ENCODE measurements at regions not wholly inside any gene's neighbourhood (a gene's known extent, or its start where the extent isn't known, plus 50 kb on each side); places are given as distances from the start of the nearest gene placed in this dataset.
A peak's percentile ranks its signal among the peaks of the same experiment; 100 is the strongest.

DNA sequence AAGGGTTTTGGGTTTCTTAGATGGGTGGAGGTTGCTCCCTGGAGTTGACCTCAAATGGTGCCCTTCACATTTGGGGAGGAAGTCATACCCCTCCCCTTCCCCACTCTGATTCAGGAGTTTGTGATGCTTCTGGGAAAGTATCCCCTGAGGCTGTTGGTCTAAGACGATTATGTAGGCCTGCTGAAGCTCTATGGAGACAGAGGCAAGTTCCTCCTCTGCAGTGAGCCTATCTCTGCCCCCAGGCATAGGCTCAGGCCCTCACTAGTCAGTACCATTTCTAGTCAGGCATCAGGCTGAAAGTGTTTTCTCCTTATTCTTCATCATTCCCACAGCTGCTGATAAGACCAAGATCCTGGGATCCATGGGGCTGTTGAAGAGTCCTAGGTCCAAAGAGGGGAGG is 271.6 kb upstream of the NUDT12 start:
- in situ Hi-C loops (cut with MboI; ENCODE audit: low pct_unique_long_range_greater_than_20kb, low sequenced_read_pairs, unreplicated experiment), result no loop called here

DNA sequence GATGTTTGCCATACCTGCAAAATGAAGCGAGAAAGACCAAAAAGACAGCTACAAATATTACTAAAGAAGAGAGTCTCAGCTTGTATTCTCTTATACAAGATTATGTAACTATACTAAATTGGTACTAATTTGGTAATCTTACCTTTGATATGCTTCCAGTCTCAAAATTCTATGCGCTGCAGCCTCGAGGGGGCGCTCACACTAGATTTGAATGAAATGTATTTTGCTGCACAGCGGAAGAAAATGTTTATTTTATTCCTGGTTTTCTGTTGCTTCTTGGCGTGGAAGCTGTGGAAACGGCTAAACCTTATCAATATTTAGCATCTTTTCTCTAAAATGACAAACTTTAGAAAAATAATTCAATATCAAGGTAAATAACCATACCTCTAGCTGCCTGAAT is 267.0 kb upstream of the NUDT12 start:
- in situ Hi-C loops (cut with MboI; ENCODE audit: low pct_unique_long_range_greater_than_20kb, low sequenced_read_pairs, unreplicated experiment), result no loop called here
- TF ChIP-seq CTCF (IDR thresholded peaks at IDR 0.05; ENCODE audit: extremely low read depth, insufficient read depth, missing control alignments), result peak; percentile 59
- DNase-seq (ENCODE audit: low spot score), result peak; percentile 14

More for the DNA sequence above, 271.6 kb upstream of the NUDT12 start:
- DNase-seq (ENCODE audit: low spot score), result no peak
- TF ChIP-seq CTCF (IDR thresholded peaks at IDR 0.05; ENCODE audit: extremely low read depth, insufficient read depth, missing control alignments), result no peak

DNA sequence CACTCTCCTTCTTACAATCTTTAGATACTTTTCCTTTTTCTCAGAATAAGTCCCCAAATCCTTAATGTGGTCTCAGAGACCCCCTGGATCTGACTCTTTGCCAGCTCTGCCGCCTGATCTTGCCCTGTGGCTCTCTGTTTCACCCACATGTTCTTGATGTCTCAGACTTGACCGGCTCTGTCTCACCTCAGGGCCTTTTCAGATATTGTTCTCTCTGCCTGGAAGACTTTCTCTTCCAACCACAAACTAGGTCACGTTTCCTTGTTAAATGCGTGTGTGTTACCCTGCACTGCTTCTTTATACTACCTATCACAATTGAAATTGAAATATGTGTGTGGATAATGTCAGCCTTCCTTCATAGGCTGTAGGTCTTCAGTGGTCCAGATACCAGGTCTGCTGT is 265.4 kb upstream of the NUDT12 start:
- no peak for DNase-seq (ENCODE audit: low spot score)
- no peak for TF ChIP-seq CTCF (IDR thresholded peaks at IDR 0.05; ENCODE audit: extremely low read depth, insufficient read depth, missing control alignments)
- in situ Hi-C loops (cut with MboI; ENCODE audit: low pct_unique_long_range_greater_than_20kb, low sequenced_read_pairs, unreplicated experiment), result no loop called here

DNA sequence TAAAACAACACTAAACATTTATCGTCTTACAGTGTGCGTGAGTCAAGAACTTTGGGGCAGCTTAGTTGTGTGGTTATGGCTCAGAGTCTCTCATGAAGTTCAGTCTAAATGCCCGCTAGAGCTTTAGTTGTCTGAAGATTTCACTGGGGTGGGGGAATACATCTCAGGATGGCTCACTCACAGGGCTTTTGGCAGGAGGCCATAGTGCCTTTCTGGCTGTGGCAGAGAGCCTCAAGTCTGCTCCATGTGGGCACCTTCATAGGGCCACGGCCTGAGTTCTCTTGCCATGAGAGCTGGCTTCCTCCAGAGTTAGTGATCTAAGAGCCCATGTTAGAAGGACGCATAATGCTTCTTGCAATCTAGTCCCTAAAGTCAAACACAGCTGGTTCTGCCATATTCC is 258.8 kb upstream of the NUDT12 start:
- in situ Hi-C loops (cut with MboI; ENCODE audit: low pct_unique_long_range_greater_than_20kb, low sequenced_read_pairs, unreplicated experiment), result loop anchor here (25.0 kb wide), 1 partner anchor 366 kb away; no protein-coding TSS in a partner anchor
- no peak for TF ChIP-seq CTCF (IDR thresholded peaks at IDR 0.05; ENCODE audit: extremely low read depth, insufficient read depth, missing control alignments)
- no peak for DNase-seq (ENCODE audit: low spot score)

DNA sequence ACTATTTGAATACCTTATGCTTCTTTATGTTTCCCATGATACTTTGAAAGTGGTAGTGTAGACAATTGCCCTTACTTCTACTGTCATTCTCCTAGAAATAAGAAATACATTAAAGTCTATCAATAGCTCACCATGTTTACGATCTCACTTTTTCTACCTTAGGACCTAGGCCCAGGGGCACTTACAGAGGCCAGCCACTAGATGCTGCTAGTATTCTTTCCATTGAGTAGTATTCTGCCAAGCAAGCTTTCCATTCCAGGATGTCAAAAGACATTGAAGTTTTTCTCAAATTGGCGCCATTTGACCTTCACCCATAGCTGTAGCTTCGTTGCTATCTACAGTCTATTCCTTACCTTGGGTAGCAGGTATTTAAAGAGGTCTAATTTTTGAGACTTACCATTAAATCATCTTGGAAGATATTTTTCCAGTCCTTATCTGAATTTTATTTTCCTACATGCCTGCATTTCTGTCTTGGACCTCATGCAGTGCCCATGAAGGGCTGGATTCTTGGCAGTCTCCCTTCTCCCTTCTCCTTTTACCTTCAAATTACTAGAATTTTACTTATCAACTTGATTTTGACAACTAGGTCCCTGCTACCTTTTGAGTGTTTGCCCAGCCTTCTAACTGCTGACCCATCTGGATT is 246.0 kb upstream of the NUDT12 start:
- peak; percentile 58 for DNase-seq (ENCODE audit: low spot score)

DNA sequence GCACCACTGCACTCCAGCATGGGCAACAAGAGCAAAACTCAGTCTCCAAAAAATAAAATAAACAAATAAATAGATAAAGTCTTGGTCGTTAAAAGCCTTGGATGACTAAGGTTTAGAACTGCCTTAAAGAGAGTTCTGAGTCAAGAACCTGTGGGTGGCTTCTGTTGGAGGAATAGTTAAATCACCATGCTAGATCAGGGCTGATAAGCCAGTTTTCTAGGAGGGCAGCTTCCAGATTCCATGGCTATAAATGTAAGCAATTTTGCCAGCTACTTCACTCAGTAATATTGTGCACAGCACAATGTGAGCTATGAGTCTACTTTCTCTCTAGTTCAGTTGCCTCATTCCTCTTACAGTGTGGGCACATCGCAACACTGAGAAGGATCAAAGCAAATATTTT is 242.1 kb upstream of the NUDT12 start:
- no peak for DNase-seq (ENCODE audit: low spot score)
- TF ChIP-seq CTCF (IDR thresholded peaks at IDR 0.05; ENCODE audit: extremely low read depth, insufficient read depth, missing control alignments), result no peak
- in situ Hi-C loops (cut with MboI; ENCODE audit: low pct_unique_long_range_greater_than_20kb, low sequenced_read_pairs, unreplicated experiment), result loop anchor here (25.0 kb wide), 1 partner anchor 383 kb away; no protein-coding TSS in a partner anchor

More for the DNA sequence above, 246.0 kb upstream of the NUDT12 start:
- in situ Hi-C loops (cut with MboI; ENCODE audit: low pct_unique_long_range_greater_than_20kb, low sequenced_read_pairs, unreplicated experiment), result loop anchor here (25.0 kb wide), 1 partner anchor 379 kb away; no protein-coding TSS in a partner anchor
- TF ChIP-seq CTCF (IDR thresholded peaks at IDR 0.05; ENCODE audit: extremely low read depth, insufficient read depth, missing control alignments), result peak; percentile 89
